ENCODE measurements at regions not wholly inside any gene's neighbourhood (a gene's known extent, or its start where the extent isn't known, plus 50 kb on each side); places are given as distances from the start of the nearest gene placed in this dataset.

DNA sequence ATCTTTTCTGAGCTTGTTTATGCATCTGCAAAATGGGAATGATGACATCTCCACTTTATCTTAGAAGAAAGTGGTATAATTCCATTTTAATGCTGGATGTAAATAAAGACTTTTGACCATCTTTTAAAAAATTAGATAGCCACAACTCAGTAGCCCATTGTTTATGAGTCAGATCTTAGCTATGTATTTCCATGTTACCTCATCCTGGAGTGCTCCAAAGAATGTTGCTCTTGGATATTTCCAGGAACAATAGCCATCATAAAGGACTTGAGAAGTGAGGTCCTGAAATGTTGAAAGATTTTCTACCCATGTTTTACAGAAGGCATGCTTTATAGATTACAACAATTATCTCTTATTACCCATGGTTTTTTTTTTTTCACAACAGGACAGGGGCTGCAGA lies 229.3 kb upstream of the EDNRB start:
- TF ChIP-seq CTCF (IDR thresholded peaks at IDR 0.05 in 4 of 5, conservative IDR thresholded peaks at IDR 0.05 in 1 of 5) (no peak), POLR2A (IDR thresholded peaks at IDR 0.05) (no peak)
